Thymus (tissue), 11 donors: ENCODE measurements at regions not wholly inside any gene's neighbourhood (a gene's known extent, or its start where the extent isn't known, plus 50 kb on each side); places are given as distances from the start of the nearest gene placed in this dataset.

Experiments
- DNase-seq, 9 donors: peaks; one replicate each; pipeline ENCODE4 v3.0.0-alpha.2; 2013; ENCODE audit warnings: low spot score in 9 of 9, low read depth in 6 of 9, missing footprints in 1 of 9
- H3K27ac ChIP-seq, 2 donors: one replicate each; pipeline ENCODE4 v1.5.1; 2013; ENCODE audit warnings: control low read depth in 1 of 2, low read depth in 1 of 2, low read length in 1 of 2, mild to moderate bottlenecking in 1 of 2, moderate library complexity in 1 of 2
- H3K27me3 ChIP-seq, 2 donors: one replicate each; pipeline ENCODE4 v1.5.1; 2013; ENCODE audit warnings: low read length in 1 of 2; ENCODE audit not compliant: control insufficient read depth in 2 of 2, insufficient read depth in 1 of 2
- H3K36me3 ChIP-seq, 2 donors: one replicate each; pipeline ENCODE4 v1.5.1; 2013; ENCODE audit warnings: low read length in 1 of 2, mild to moderate bottlenecking in 1 of 2, moderate library complexity in 1 of 2; ENCODE audit not compliant: control insufficient read depth in 2 of 2, insufficient read depth in 2 of 2
- H3K4me1 ChIP-seq, 2 donors: one replicate each; pipeline ENCODE4 v1.5.1; 2013; ENCODE audit warnings: low read length in 2 of 2; ENCODE audit not compliant: control insufficient read depth in 2 of 2, insufficient read depth in 2 of 2
- H3K4me3 ChIP-seq, 2 donors: one replicate each; pipeline ENCODE4 v1.5.1; 2013; ENCODE audit warnings: low read length in 2 of 2, control low read depth in 1 of 2, mild to moderate bottlenecking in 1 of 2
- H3K9me3 ChIP-seq, 2 donors: one replicate each; pipeline ENCODE4 v1.5.1; 2013; ENCODE audit warnings: low read length in 1 of 2, mild to moderate bottlenecking in 1 of 2; ENCODE audit not compliant: control insufficient read depth in 2 of 2, insufficient read depth in 1 of 2
- WGBS: extraction: QIAGEN DNeasy Blood & Tissue Kit; methylation state at CpG from one replicate; pipeline ENCODE4 v1.1.7; 2013; 5-methylcytosine and 5-hydroxymethylcytosine counted together
- donor health status: healthy.

DNA sequence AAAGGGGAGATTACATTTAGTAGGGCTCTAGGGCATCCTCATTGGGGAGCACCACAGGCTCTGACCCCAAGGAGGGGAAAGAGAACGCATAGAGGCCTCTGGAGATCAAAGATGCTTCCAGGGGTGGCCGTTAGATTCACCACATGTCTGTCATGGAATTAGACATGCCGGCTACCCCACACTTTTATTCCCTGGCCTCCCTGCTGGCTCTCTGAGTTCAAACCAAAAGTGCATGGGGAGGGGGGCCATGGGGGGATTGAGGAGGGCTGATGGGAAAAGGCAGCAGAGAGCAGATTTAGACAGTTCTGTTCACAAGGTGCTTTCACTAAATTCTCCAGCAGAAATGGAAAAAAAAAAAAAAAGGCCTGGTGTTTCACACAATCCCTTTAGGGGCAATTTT lies 64.4 kb upstream of the ZNF521 start:
- H3K4me1 ChIP-seq, result no peaks in the 10 kb centered on the region
- WGBS, result 90% methylated on average over 3 of the region's 3 CpGs
- H3K27me3 ChIP-seq, result no peaks in the 10 kb centered on the region
- DNase-seq, result no peak
- H3K36me3 ChIP-seq, result no peaks in the 10 kb centered on the region
- H3K27ac ChIP-seq, result no peak overlapping the region
- no peaks in the 10 kb centered on the region for H3K9me3 ChIP-seq
- H3K4me3 ChIP-seq, result no peak overlapping the region

DNA sequence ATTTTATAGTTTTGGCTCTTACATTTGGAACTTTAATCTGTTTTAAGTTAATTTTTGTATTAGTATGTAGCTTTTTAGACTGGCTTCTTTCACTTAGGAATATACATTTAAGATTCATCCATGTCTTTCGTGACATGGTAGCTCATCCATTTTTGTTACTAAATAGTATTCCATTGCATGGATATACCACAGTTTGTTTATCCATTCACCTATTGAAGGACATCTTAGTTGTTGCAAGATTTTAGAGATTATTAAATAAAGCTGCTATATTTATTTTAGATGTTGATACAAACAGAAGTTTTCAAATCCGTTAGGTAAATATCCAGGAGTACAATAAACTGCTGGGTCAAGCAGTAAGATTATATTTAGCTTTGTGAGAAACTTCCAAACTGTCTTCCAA lies 58.0 kb upstream of the ZNF521 start:
- 94% methylated on average over 2 of the region's 2 CpGs for WGBS
- Histone ChIP-seq H3K27me3 (no peaks in the 10 kb centered on the region), H3K4me3 (no peak overlapping the region), H3K36me3 (no peaks in the 10 kb centered on the region), H3K27ac (no peak overlapping the region), H3K4me1 (no peaks in the 10 kb centered on the region), H3K9me3 (no peaks in the 10 kb centered on the region)
- no peak for DNase-seq

DNA sequence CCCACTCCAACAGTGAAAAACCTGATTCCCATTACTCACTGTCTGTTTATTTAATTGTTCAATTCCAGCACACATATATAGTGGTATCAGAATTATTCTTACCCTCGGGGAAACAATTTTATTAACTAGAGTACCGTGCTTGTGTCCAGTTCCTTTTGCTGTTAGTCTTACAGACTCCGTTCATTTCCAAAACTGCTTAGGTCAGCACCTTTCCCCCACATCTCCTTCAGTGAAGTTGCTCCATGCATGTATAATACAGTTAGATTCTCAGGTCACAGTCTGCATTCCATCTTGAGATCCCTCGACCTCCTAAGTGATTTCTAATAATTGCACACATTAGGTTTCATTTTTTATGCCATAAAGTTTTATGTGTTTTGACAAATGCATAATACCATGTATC lies 56.3 kb upstream of the ZNF521 start:
- DNase-seq, result no peak
- Histone ChIP-seq H3K27me3 (no peaks in the 10 kb centered on the region), H3K4me1 (no peaks in the 10 kb centered on the region), H3K4me3 (no peak overlapping the region), H3K36me3 (no peaks in the 10 kb centered on the region), H3K27ac (no peak overlapping the region), H3K9me3 (no peaks in the 10 kb centered on the region)
- WGBS, result 92% methylated on average over 4 of the region's 4 CpGs
